ENCODE measurements at regions not wholly inside any gene's neighbourhood (a gene's known extent, or its start where the extent isn't known, plus 50 kb on each side); places are given as distances from the start of the nearest gene placed in this dataset.

GRCh38 chr2:81002906-81003305 lies 698.4 kb upstream of the LRRTM1 start:
- WGBS (ENCODE audit: insufficient coverage) = 97% methylated on average over 2 of the region's 2 CpGs
- Mint-ChIP-seq H3K27ac (no peak overlapping the region), H3K9me3 (peaks cover 16 to 36% of the 10 kb centered on the region in 2 donors), H3K36me3 (peaks cover 18% of the 10 kb centered on the region), H3K27me3 (ENCODE audit: low read depth in 2 of 2) (no peaks in the 10 kb centered on the region), H3K4me3 (no peak overlapping the region), H3K4me1 (no peaks in the 10 kb centered on the region)
- no peaks in the 10 kb centered on the region for H3K36me3 ChIP-seq (ENCODE audit: control insufficient read depth, insufficient read depth, low read length)
- no peaks in the 10 kb centered on the region for H3K4me1 ChIP-seq (ENCODE audit: control insufficient read depth, insufficient read depth, low read length)
- no peaks in the 10 kb centered on the region for H3K27me3 ChIP-seq (ENCODE audit: control insufficient read depth, insufficient read depth, low read length)
- DNase-seq (no peak), ATAC-seq (no peak)
- peaks cover 22% of the 10 kb centered on the region for H3K9me3 ChIP-seq (ENCODE audit: control insufficient read depth, insufficient read depth, low read length)
- intact Hi-C loops (cut with micrococcal nuclease) = no loop called here
- no peak overlapping the region for H3K4me3 ChIP-seq (ENCODE audit: low read length)
- no peak for TF ChIP-seq CTCF (IDR thresholded peaks at IDR 0.05)
- no peak overlapping the region for H3K27ac ChIP-seq (ENCODE audit: low read length)

- H3K36me3 Mint-ChIP-seq = peaks cover 5% of the 10 kb centered on the region
- no peak overlapping the region for H3K27ac Mint-ChIP-seq
- no peak overlapping the region for H3K4me3 ChIP-seq (ENCODE audit: low read length)
- DNase-seq (no peak), ATAC-seq (no peak)
- H3K4me1 ChIP-seq (ENCODE audit: control insufficient read depth, insufficient read depth, low read length) = no peaks in the 10 kb centered on the region
- peaks cover 21 to 23% of the 10 kb centered on the region in 2 donors for H3K9me3 Mint-ChIP-seq
- no peak for TF ChIP-seq CTCF (IDR thresholded peaks at IDR 0.05)
- intact Hi-C loops (cut with micrococcal nuclease) = no loop called here
- H3K36me3 ChIP-seq (ENCODE audit: control insufficient read depth, insufficient read depth, low read length) = no peaks in the 10 kb centered on the region
- H3K4me1 Mint-ChIP-seq = no peaks in the 10 kb centered on the region
- H3K9me3 ChIP-seq (ENCODE audit: control insufficient read depth, insufficient read depth, low read length) = peaks cover 10% of the 10 kb centered on the region
- H3K27me3 ChIP-seq (ENCODE audit: control insufficient read depth, insufficient read depth, low read length) = no peaks in the 10 kb centered on the region
- WGBS (ENCODE audit: insufficient coverage) = 100% methylated on average over 2 of the region's 2 CpGs
- no peak overlapping the region for H3K4me3 Mint-ChIP-seq
- no peaks in the 10 kb centered on the region for H3K27me3 Mint-ChIP-seq (ENCODE audit: low read depth in 2 of 2)
- H3K27ac ChIP-seq (ENCODE audit: low read length) = no peak overlapping the region
These were observed 682.9 kb upstream of the LRRTM1 start for GRCh38 chr2:80987466-80987865.

GRCh38 chr2:80969900-80970299 lies 665.3 kb upstream of the LRRTM1 start:
- Histone ChIP-seq H3K9me3 (ENCODE audit: control insufficient read depth, insufficient read depth, low read length) (peaks cover 17% of the 10 kb centered on the region), H3K27ac (ENCODE audit: low read length) (no peak overlapping the region), H3K27me3 (ENCODE audit: control insufficient read depth, insufficient read depth, low read length) (no peaks in the 10 kb centered on the region), H3K36me3 (ENCODE audit: control insufficient read depth, insufficient read depth, low read length) (no peaks in the 10 kb centered on the region), H3K4me1 (ENCODE audit: control insufficient read depth, insufficient read depth, low read length) (no peaks in the 10 kb centered on the region), H3K4me3 (ENCODE audit: low read length) (no peak overlapping the region)
- no peak overlapping the region for H3K4me3 Mint-ChIP-seq
- TF ChIP-seq CTCF (IDR thresholded peaks at IDR 0.05) = no peak
- intact Hi-C loops (cut with micrococcal nuclease) = no loop called here
- DNase-seq (no peak), ATAC-seq (no peak)
- H3K27ac Mint-ChIP-seq = no peak overlapping the region
- no peaks in the 10 kb centered on the region for H3K4me1 Mint-ChIP-seq
- H3K36me3 Mint-ChIP-seq = peaks cover 29% of the 10 kb centered on the region
- H3K9me3 Mint-ChIP-seq = peaks cover 20 to 34% of the 10 kb centered on the region in 2 donors
- no peaks in the 10 kb centered on the region for H3K27me3 Mint-ChIP-seq (ENCODE audit: low read depth in 2 of 2)

- H3K27me3 ChIP-seq (ENCODE audit: control insufficient read depth, insufficient read depth, low read length) = no peaks in the 10 kb centered on the region
- H3K9me3 Mint-ChIP-seq = peaks cover 15 to 33% of the 10 kb centered on the region in 2 donors
These were observed 663.9 kb upstream of the LRRTM1 start for GRCh38 chr2:80968450-80968849.

More at GRCh38 chr2:80968450-80968849, 663.9 kb upstream of the LRRTM1 start:
- no peaks in the 10 kb centered on the region for H3K4me1 ChIP-seq (ENCODE audit: control insufficient read depth, insufficient read depth, low read length)
- no peak overlapping the region for H3K27ac ChIP-seq (ENCODE audit: low read length)
- WGBS (ENCODE audit: insufficient coverage) = 78% methylated on average over 3 of the region's 3 CpGs
- no peak for ATAC-seq
- no peak for DNase-seq
- H3K9me3 ChIP-seq (ENCODE audit: control insufficient read depth, insufficient read depth, low read length) = peaks cover 26% of the 10 kb centered on the region
- Mint-ChIP-seq H3K4me3 (no peak overlapping the region), H3K36me3 (peaks cover 34% of the 10 kb centered on the region), H3K4me1 (no peaks in the 10 kb centered on the region), H3K27me3 (ENCODE audit: low read depth in 2 of 2) (no peaks in the 10 kb centered on the region), H3K27ac (no peak overlapping the region)
- no peaks in the 10 kb centered on the region for H3K36me3 ChIP-seq (ENCODE audit: control insufficient read depth, insufficient read depth, low read length)
- intact Hi-C loops (cut with micrococcal nuclease) = no loop called here
- H3K4me3 ChIP-seq (ENCODE audit: low read length) = no peak overlapping the region
- no peak for TF ChIP-seq CTCF (IDR thresholded peaks at IDR 0.05)

Data from natural killer cell (primary cell).